ENCODE measurements at regions not wholly inside any gene's neighbourhood (a gene's known extent, or its start where the extent isn't known, plus 50 kb on each side); places are given as distances from the start of the nearest gene placed in this dataset.

- no peak for TF ChIP-seq CTCF (IDR thresholded peaks at IDR 0.05; ENCODE audit: low read depth, low read length, missing control alignments)
- no peak for DNase-seq (ENCODE audit: low read depth)
- no peak overlapping the region for H3K4me3 ChIP-seq (ENCODE audit: low read depth, low read length)
Measured at GRCh38 chr9:80385246-80385645, 813.5 kb downstream of the TLE4 start.

- TF ChIP-seq CTCF (IDR thresholded peaks at IDR 0.05; ENCODE audit: low read depth, low read length, missing control alignments) = no peak
- H3K4me3 ChIP-seq (ENCODE audit: low read depth, low read length) = no peak overlapping the region
- DNase-seq (ENCODE audit: low read depth) = no peak
Measured at GRCh38 chr9:80383331-80383730, 811.6 kb downstream of the TLE4 start.

GRCh38 chr9:80382211-80382891, 810.6 kb downstream of the TLE4 start:
- no peak overlapping the region for H3K4me3 ChIP-seq (ENCODE audit: low read depth, low read length)
- no peak for DNase-seq (ENCODE audit: low read depth)
- no peak for TF ChIP-seq CTCF (IDR thresholded peaks at IDR 0.05; ENCODE audit: low read depth, low read length, missing control alignments)

- no peak overlapping the region for H3K4me3 ChIP-seq (ENCODE audit: low read depth, low read length)
- DNase-seq (ENCODE audit: low read depth) = no peak
- no peak for TF ChIP-seq CTCF (IDR thresholded peaks at IDR 0.05; ENCODE audit: low read depth, low read length, missing control alignments)
Measured at GRCh38 chr9:80380301-80380700, 808.5 kb downstream of the TLE4 start.

GRCh38 chr9:80378669-80379293, 807.0 kb downstream of the TLE4 start:
- no peak for TF ChIP-seq CTCF (IDR thresholded peaks at IDR 0.05; ENCODE audit: low read depth, low read length, missing control alignments)
- no peak overlapping the region for H3K4me3 ChIP-seq (ENCODE audit: low read depth, low read length)
- no peak for DNase-seq (ENCODE audit: low read depth)

- DNase-seq (ENCODE audit: low read depth) = no peak
- H3K4me3 ChIP-seq (ENCODE audit: low read depth, low read length) = no peak overlapping the region
- TF ChIP-seq CTCF (IDR thresholded peaks at IDR 0.05; ENCODE audit: low read depth, low read length, missing control alignments) = no peak
Measured at GRCh38 chr9:80376180-80376579, 804.4 kb downstream of the TLE4 start.

GRCh38 chr9:80375477-80375876, 803.7 kb downstream of the TLE4 start:
- TF ChIP-seq CTCF (IDR thresholded peaks at IDR 0.05; ENCODE audit: low read depth, low read length, missing control alignments) = no peak
- H3K4me3 ChIP-seq (ENCODE audit: low read depth, low read length) = no peak overlapping the region
- no peak for DNase-seq (ENCODE audit: low read depth)
